Stomach (tissue), 8 donors: ENCODE measurements at regions not wholly inside any gene's neighbourhood (a gene's known extent, or its start where the extent isn't known, plus 50 kb on each side); places are given as distances from the start of the nearest gene placed in this dataset.

Source experiments
- DNase-seq, 2 donors: peaks; one replicate each; pipeline versions ENCODE4 v3.0.0 to v3.0.0-alpha.2; 2013 to 2019
- H3K27ac ChIP-seq, 5 donors: fragments of 200-600 bp in 4 of 5; sonication (generic) in 4 of 5; one replicate each; pipeline ENCODE4 v1.5.1; 2013 to 2019; ENCODE audit warnings: mild to moderate bottlenecking in 1 of 5, moderate library complexity in 1 of 5
- H3K27me3 ChIP-seq, 3 donors: fragments of 200-600 bp; sonication (generic); one replicate each; pipeline ENCODE4 v1.5.1; 2017 to 2019; ENCODE audit warnings: mixed run types in 1 of 3
- H3K36me3 ChIP-seq, 4 donors: fragments of 200-600 bp; sonication (generic); 1 replicate in 3 of 4; 2 replicates in 1 of 4; pipeline ENCODE4 v1.5.1; 2016 to 2019
- H3K4me1 ChIP-seq, 4 donors: fragments of 200-600 bp; sonication (generic); one replicate each; pipeline ENCODE4 v1.5.1; 2016 to 2019
- H3K4me3 ChIP-seq, 4 donors: fragments of 200-600 bp; sonication (generic) in 3 of 4; one replicate each; pipeline ENCODE4 v1.5.1; 2016 to 2019; ENCODE audit warnings: mild to moderate bottlenecking in 1 of 4
- H3K9me3 ChIP-seq, 4 donors: fragments of 200-600 bp; sonication (generic); one replicate each; pipeline ENCODE4 v1.5.1; 2016 to 2019
- CTCF ChIP-seq, 7 experiments: fragments of 450-650 bp in 4 of 7; fragments of 200-600 bp in 3 of 7; sonication (generic) in 3 of 7; IDR thresholded peaks; one replicate each; pipeline ENCODE4 v1.5.1; 2016 to 2019; ENCODE audit warnings: antibody characterized with exemption in 7 of 7, control low read depth in 2 of 7, mild to moderate bottlenecking in 1 of 7
- EP300 ChIP-seq: sonication (generic); formaldehyde crosslinking; IDR thresholded peaks from one replicate; pipeline ENCODE4 v1.6.1; 2017; ENCODE audit warnings: antibody characterized with exemption
- POLR2A ChIP-seq, 4 donors: fragments of 450-650 bp; IDR thresholded peaks; one replicate each; pipeline ENCODE4 v1.6.1; 2016; ENCODE audit warnings: antibody characterized with exemption in 4 of 4, control low read depth in 2 of 4, mild to moderate bottlenecking in 1 of 4, moderate library complexity in 1 of 4
- POLR2AphosphoS5 ChIP-seq, 3 donors: sonication (generic); formaldehyde crosslinking; IDR thresholded peaks; one replicate each; pipeline ENCODE4 v1.6.1; 2016; ENCODE audit warnings: antibody characterized with exemption in 3 of 3
- WGBS, 5 donors: extraction: QIAGEN DNeasy Blood & Tissue Kit in 3 of 5; methylation state at CpG; one replicate each; pipeline versions ENCODE4 v1.1.5 to v1.1.7; 2013 to 2018; 5-methylcytosine and 5-hydroxymethylcytosine counted together
- intact Hi-C: fragments of 100-400 bp; cut with DNase I; formaldehyde crosslinking; loops from one replicate; pipeline ENCODE4 v1.15.1; 2023; ENCODE audit warnings: low total_unique reads
- donor health status: healthy with polysubstance abuse.
- donor health status: Bipolar disorder and iron deficiency.
- donor health status: healthy.

DNA sequence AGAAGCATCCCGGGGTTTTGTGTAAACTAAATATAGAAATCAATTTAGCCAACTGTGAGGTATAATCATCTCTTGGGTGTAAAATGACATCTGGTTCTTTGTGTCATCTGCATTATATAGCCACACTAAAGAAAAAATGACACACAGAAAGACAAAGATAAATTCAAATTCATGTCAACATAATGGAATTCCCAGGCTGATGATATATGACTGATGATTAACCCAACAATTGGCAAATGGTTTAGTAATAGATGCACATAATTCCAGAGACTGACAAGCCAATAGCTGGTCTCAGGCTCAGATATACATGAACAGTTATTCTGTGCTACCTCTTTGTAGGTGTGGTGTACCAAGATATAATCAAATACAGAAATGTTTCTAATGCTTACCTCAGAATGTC lies 375.4 kb upstream of the PITX2 start:
- intact Hi-C loops = no loop called here
- Histone ChIP-seq H3K9me3 (no peaks in the 10 kb centered on the region), H3K27ac (no peak overlapping the region), H3K4me1 (no peaks in the 10 kb centered on the region), H3K27me3 (no peaks in the 10 kb centered on the region), H3K4me3 (no peak overlapping the region), H3K36me3 (no peaks in the 10 kb centered on the region)
- no peak for TF ChIP-seq POLR2AphosphoS5 (IDR thresholded peaks at IDR 0.05)
- TF ChIP-seq EP300 = no peak
- TF ChIP-seq POLR2A (IDR thresholded peaks at IDR 0.05) = no peak
- TF ChIP-seq CTCF (IDR thresholded peaks at IDR 0.05) = no peak
- 72 to 93% (median 83%) methylated on average over 1 of the region's 1 CpG for WGBS, 5 donors
- no peak for DNase-seq

- intact Hi-C loops = no loop called here
- Histone ChIP-seq H3K27ac (no peak overlapping the region), H3K36me3 (no peaks in the 10 kb centered on the region), H3K4me3 (no peak overlapping the region), H3K9me3 (no peaks in the 10 kb centered on the region), H3K4me1 (no peaks in the 10 kb centered on the region), H3K27me3 (no peaks in the 10 kb centered on the region)
- WGBS, 5 donors = 64 to 81% (median 78%) methylated on average over 2 of the region's 2 CpGs
- TF ChIP-seq POLR2AphosphoS5 (IDR thresholded peaks at IDR 0.05) (no peak), EP300 (no peak), CTCF (IDR thresholded peaks at IDR 0.05) (no peak), POLR2A (IDR thresholded peaks at IDR 0.05) (no peak)
- no peak for DNase-seq
These were observed 388.6 kb upstream of the PITX2 start for GRCh38 chr4:111011458-111011857.

GRCh38 chr4:111013846-111014245 lies 391.0 kb upstream of the PITX2 start:
- Histone ChIP-seq H3K4me1 (no peaks in the 10 kb centered on the region), H3K4me3 (no peak overlapping the region), H3K9me3 (no peaks in the 10 kb centered on the region), H3K27ac (no peak overlapping the region), H3K36me3 (no peaks in the 10 kb centered on the region), H3K27me3 (no peaks in the 10 kb centered on the region)
- WGBS, 5 donors = 77 to 86% (median 79%) methylated on average over 7 of the region's 7 CpGs
- intact Hi-C loops = no loop called here
- no peak for DNase-seq
- TF ChIP-seq EP300 (no peak), CTCF (IDR thresholded peaks at IDR 0.05) (no peak), POLR2AphosphoS5 (IDR thresholded peaks at IDR 0.05) (no peak), POLR2A (IDR thresholded peaks at IDR 0.05) (no peak)

- no peak overlapping the region for H3K27ac ChIP-seq
- intact Hi-C loops = no loop called here
- H3K4me1 ChIP-seq = no peaks in the 10 kb centered on the region
- H3K36me3 ChIP-seq = no peaks in the 10 kb centered on the region
- 72 to 94% (median 85%) methylated on average over 1 of the region's 1 CpG for WGBS, 5 donors
- H3K4me3 ChIP-seq = no peak overlapping the region
- no peaks in the 10 kb centered on the region for H3K9me3 ChIP-seq
- no peak for DNase-seq
- no peaks in the 10 kb centered on the region for H3K27me3 ChIP-seq
- TF ChIP-seq POLR2A (IDR thresholded peaks at IDR 0.05) = no peak
- no peak for TF ChIP-seq CTCF (IDR thresholded peaks at IDR 0.05)
- no peak for TF ChIP-seq EP300
- no peak for TF ChIP-seq POLR2AphosphoS5 (IDR thresholded peaks at IDR 0.05)
These were observed 391.7 kb upstream of the PITX2 start for GRCh38 chr4:111014537-111014936.
